Liver (tissue), 3 donors: ENCODE measurements at regions not wholly inside any gene's neighbourhood (a gene's known extent, or its start where the extent isn't known, plus 50 kb on each side); places are given as distances from the start of the nearest gene placed in this dataset.

Source experiments
- ATF3 ChIP-seq: IDR thresholded peaks from 2 replicates; pipeline ENCODE4 v1.6.1; 2016; ENCODE audit warnings: antibody characterized with exemption
- EGR1 ChIP-seq, 2 donors: IDR thresholded peaks; 2 replicates each; pipeline ENCODE4 v1.6.1; 2016 to 2018; ENCODE audit warnings: antibody characterized with exemption in 2 of 2, low read depth in 2 of 2
- FOXA2 ChIP-seq: IDR thresholded peaks from 2 replicates; pipeline ENCODE4 v1.6.1; 2016; ENCODE audit warnings: antibody characterized with exemption
- GABPA ChIP-seq, 2 donors: IDR thresholded peaks in 1 of 2; conservative IDR thresholded peaks in 1 of 2; 2 replicates each; pipeline ENCODE4 v1.6.1; 2016; ENCODE audit warnings: antibody characterized with exemption in 2 of 2, mild to moderate bottlenecking in 1 of 2, moderate library complexity in 1 of 2
- HNF4G ChIP-seq: IDR thresholded peaks from 2 replicates; pipeline ENCODE4 v1.6.1; 2016; ENCODE audit warnings: antibody characterized with exemption
- MAX ChIP-seq: IDR thresholded peaks from 2 replicates; pipeline ENCODE4 v1.6.1; 2016; ENCODE audit warnings: antibody characterized with exemption
- RAD21 ChIP-seq, 2 donors: IDR thresholded peaks; 2 replicates each; pipeline ENCODE4 v1.6.1; 2016; ENCODE audit warnings: antibody characterized with exemption in 2 of 2, mild to moderate bottlenecking in 2 of 2
- REST ChIP-seq: IDR thresholded peaks from 2 replicates; pipeline ENCODE4 v1.6.1; 2016; ENCODE audit warnings: antibody characterized with exemption, mild to moderate bottlenecking
- RXRA ChIP-seq, 2 donors: IDR thresholded peaks; 2 replicates each; pipeline ENCODE4 v1.6.1; 2017 to 2018; ENCODE audit warnings: antibody characterized with exemption in 2 of 2, mild to moderate bottlenecking in 1 of 2
- SP1 ChIP-seq: IDR thresholded peaks from 2 replicates; pipeline ENCODE4 v1.6.1; 2018; ENCODE audit warnings: antibody characterized with exemption, mild to moderate bottlenecking
- YY1 ChIP-seq: IDR thresholded peaks from 2 replicates; pipeline ENCODE4 v1.6.1; 2016; ENCODE audit warnings: antibody characterized with exemption, mild to moderate bottlenecking
- ZBTB33 ChIP-seq: IDR thresholded peaks from 2 replicates; pipeline ENCODE4 v1.6.1; 2016; ENCODE audit warnings: antibody characterized with exemption
- TF ChIP-seq, protein P1 (sequence below): fragments of 150-350 bp; IDR thresholded peaks from 2 replicates; pipeline ENCODE4 v1.5.1; 2017; ENCODE audit warnings: improper control_type of control experiment, low read depth, low read length; ENCODE audit not compliant: missing input control
- donor health status: healthy.
- donor health status: healthy.

- TF ChIP-seq, protein P1, sequence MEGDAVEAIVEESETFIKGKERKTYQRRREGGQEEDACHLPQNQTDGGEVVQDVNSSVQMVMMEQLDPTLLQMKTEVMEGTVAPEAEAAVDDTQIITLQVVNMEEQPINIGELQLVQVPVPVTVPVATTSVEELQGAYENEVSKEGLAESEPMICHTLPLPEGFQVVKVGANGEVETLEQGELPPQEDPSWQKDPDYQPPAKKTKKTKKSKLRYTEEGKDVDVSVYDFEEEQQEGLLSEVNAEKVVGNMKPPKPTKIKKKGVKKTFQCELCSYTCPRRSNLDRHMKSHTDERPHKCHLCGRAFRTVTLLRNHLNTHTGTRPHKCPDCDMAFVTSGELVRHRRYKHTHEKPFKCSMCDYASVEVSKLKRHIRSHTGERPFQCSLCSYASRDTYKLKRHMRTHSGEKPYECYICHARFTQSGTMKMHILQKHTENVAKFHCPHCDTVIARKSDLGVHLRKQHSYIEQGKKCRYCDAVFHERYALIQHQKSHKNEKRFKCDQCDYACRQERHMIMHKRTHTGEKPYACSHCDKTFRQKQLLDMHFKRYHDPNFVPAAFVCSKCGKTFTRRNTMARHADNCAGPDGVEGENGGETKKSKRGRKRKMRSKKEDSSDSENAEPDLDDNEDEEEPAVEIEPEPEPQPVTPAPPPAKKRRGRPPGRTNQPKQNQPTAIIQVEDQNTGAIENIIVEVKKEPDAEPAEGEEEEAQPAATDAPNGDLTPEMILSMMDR: no peak
- no peak for TF ChIP-seq RXRA (IDR thresholded peaks at IDR 0.05)
- no peak for TF ChIP-seq RAD21 (IDR thresholded peaks at IDR 0.05)
- TF ChIP-seq SP1: no peak
- TF ChIP-seq ATF3: no peak
- no peak for TF ChIP-seq MAX
- TF ChIP-seq ZBTB33: no peak
- no peak for TF ChIP-seq FOXA2
- TF ChIP-seq REST: no peak
- no peak for TF ChIP-seq HNF4G
- no peak for TF ChIP-seq YY1
- no peak for TF ChIP-seq EGR1 (IDR thresholded peaks at IDR 0.05; ENCODE audit: low read depth in 2 of 2)
- TF ChIP-seq GABPA (IDR thresholded peaks at IDR 0.05 in 1 of 2, conservative IDR thresholded peaks at IDR 0.05 in 1 of 2): no peak
Measured at GRCh38 chr22:47814474-47814873, 1052.0 kb downstream of the TBC1D22A start.
